ENCODE measurements at regions not wholly inside any gene's neighbourhood (a gene's known extent, or its start where the extent isn't known, plus 50 kb on each side); places are given as distances from the start of the nearest gene placed in this dataset.

DNA sequence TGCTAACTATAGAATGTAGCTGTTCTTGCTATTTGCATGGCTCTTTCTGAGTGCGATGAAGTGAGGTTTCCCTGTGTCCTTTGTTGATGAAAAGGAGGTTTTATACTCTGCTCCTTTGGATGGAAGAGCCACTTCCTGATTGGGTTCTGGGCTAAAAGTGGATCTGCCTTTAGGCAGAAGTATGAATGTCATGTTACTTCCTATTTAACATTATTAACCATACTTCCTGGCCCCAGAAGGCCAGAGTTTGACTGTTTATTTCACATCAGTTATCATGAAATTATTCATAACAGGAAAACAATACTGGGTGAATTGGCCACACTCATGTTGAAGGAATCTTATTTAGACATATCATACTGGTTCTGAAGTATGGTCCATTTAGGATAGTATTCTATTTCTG is 386.2 kb downstream of the PCDH7 start:
- DNase-seq (ENCODE audit: low read depth, low spot score) = no peak

DNA sequence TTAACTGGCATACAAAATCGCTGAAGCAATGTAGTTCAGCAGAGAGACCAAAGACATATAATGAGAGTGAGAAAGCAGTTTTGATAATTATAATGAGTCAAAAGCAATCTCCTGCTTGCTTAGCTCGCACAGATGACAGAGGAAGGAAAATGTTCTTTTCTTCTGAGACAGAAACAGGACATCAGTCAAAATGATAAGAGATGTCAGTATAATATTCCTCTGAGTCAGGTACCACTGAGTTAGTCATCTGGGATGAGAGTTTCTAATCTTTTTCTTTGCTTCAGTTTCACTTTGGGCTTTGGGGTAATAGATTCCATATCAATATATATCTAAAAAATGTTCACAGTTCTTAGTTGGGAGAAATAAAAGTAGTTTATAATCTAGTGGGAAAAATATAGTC is 387.2 kb downstream of the PCDH7 start:
- no peak for DNase-seq (ENCODE audit: low read depth, low spot score)

DNA sequence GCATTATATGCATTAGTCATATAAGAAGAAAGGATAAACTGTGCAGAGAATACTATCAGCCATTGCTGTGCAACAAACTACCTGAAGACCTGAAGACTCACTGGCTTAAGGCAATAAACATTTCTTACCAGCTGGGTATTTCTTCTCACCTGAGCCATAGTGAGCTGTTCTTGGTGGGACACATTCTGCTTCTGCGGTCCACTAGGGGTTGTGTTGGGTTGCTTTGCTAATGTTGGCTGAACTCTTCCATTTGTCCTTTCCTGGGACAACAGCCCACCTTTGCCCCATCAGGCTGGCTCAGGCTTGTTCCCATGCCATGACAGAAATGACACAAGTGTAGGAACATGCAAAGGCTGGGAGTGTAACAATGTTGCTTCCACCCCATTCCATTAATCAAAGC is 388.6 kb downstream of the PCDH7 start:
- DNase-seq (ENCODE audit: low read depth, low spot score) = no peak

DNA sequence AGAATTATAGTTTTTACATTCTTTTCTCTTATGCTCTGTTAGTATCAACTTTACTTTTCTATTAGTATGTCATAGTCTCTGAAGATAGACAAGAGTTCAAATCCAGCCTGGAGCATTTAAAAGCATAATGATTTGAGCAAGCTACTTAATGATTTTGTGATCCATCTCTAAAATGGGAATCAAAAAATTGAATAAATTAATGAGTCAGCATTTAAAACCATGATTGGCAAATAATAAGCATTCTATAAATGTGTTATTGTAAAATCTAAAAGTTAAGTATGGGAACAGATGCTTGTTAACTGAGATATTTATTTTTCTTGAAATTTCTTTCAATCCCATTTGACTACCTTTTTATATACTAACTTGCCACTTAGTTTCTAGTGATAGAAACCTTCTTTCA is 391.6 kb downstream of the PCDH7 start:
- no peak for DNase-seq (ENCODE audit: low read depth, low spot score)

DNA sequence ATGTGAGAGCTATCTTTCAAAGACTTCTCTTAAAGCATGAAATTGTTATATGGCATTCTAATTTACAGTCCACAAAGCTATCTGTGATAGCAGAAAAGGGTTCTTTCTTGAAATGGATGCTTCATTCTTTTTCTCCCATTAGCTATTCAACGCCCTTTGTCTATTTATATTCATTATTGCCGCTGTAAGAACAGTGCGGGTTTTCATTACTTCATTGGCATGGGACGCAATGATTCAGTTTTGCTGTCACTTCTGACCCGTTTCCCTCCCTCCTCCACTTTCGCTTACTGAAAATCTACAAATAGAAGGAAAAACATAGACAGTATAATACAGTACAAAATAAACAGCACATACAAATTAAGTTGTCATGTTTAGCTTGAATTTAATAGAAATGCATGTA is 394.6 kb downstream of the PCDH7 start:
- DNase-seq (ENCODE audit: low read depth, low spot score) = no peak

DNA sequence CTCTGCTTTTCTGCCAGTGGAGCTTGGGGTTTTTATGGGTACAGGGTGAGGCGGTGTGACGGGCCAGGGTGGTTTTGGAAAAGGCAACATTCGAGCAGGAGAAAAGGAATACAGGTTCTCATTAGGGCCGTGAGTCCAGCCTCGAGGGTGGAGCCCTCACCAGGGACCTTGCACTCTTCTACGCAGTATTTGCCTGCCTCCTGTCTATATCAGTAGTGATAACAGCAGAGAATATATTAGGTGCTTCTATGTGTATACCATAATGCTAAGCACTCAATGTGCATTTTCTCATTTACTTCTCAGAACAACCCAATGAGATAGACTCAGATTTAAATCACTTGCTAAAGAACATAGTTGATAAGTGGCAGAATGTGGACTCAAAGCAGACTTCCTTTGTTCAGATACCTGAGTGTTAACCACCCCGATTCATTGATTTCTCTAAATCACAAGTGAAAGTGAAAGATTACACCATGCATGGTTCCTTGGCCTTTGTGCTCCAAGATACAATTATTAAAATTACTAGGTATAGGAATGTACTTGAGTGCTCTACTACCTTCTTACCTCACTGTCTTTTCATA is 403.9 kb downstream of the PCDH7 start:
- DNase-seq (ENCODE audit: low read depth, low spot score) = no peak

DNA sequence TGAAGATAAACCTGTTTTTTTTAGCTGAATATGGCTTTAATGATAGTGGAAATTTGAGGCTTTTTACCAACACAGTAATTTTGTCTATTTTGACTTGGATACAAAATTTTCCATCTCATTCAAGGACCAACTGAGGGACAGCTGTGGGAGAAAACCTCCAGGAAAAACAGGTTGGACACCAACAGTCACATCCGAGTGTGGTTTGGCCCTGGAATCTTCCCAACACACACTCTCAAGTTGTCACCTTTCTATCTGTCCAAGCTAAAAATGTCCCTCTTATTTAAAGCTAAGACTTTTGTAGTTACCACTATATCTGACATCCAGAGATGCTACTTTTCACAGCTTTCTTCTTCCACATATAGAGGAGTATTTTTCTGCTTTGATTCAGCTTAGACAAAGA is 404.9 kb downstream of the PCDH7 start:
- DNase-seq (ENCODE audit: low read depth, low spot score) = no peak

DNA sequence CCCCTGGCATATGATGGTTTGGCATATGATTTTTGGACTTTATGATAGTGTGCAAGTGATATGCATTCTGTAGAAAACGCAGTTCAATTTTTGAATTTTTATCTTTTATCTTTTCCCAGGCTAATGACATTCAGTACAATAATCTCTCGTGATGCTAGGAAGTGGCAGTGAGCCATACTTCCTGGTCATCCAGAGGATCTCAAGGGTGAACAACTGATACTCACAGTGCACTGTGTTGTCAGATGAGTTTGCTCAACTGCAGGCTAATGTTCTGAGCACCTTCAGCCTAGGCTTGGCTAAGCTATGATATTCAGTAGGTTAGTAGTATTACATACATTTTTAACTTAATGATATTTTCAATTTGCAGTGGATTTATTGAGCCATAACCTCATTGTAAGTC is 405.3 kb downstream of the PCDH7 start:
- no peak for DNase-seq (ENCODE audit: low read depth, low spot score)

DNA sequence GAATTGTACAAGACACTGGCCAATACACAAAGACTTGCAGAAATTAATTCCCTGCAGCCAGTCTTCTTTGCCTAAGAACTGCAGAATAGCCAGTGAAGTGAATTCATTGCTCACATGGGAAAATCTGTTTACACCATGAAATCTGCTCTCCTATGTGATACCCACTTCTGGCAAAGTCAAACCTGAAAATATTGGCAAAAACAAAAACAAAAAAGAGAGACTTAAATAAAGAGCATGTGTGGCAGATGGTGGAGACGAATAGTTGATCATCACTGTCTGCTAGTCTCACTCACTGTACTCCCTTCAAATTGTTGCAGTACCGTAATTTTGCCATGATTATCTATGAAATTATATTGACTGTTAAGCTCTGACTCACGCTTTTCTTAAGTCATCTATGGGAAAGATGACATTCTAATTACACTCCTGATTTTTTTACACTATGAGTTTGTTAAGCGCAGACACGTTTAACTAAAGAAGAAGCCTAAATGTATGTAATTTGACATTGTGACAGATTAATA is 406.8 kb downstream of the PCDH7 start:
- DNase-seq (ENCODE audit: low read depth, low spot score) = no peak

- no peak for DNase-seq (ENCODE audit: low read depth, low spot score)
Observed at GRCh38 chr4:31130930-31131329, 410.8 kb downstream of the PCDH7 start.

GRCh38 chr4:31134720-31135119 is 414.6 kb downstream of the PCDH7 start:
- DNase-seq (ENCODE audit: low read depth, low spot score) = no peak

DNA sequence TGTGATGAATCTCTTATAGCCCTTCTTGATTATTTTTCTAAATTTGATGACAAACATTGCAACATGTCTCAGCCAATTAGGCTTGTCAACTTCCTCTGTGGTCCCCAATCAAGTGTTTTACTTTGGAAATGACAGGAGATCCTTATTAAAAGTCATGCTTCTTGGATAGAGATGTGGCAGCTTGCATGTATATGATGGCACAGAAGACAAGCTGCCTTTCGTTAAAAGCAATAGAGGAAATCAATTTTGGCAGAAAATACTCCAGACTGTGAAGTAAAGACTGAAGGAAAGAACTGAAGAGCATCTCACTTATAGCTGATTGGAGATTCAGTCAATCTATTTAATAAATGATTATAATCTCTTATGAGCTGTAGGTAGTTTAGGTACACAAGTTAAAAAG is 419.6 kb downstream of the PCDH7 start:
- DNase-seq (ENCODE audit: low read depth, low spot score) = no peak

DNA sequence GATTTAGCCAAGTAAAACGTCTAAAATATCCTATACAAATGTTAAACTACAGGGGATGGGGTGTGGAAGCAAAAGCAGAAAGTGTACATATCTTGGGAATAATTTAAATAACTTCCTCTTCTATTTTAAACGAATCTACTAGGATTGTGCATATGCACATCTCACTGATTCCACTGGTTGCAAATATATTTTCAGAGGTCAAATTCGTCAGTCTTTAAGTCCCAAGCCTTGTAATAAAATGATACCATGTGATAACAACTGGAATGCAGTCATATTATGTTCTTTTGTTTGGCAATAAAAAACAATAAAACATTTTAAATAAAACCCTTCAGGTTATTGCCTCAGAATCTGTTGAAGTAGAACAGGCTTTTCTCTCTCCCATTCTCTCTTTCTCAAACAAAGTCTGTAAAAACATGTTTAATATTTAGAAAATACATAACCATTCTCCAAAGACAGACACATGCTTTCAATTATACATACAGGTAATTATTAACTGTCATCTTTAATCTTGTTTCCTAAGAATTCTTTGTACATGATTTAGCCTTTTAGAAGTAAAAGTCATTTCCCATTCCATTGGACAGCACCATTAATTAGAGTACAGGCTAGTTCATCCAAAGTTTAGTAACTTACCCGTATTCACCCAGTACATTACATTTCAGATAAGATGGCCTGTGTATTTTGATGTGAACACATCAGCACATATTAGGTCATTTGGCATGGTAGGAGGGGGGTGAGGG is 421.1 kb downstream of the PCDH7 start:
- no peak for DNase-seq (ENCODE audit: low read depth, low spot score)

- no peak for DNase-seq (ENCODE audit: low read depth, low spot score)
Observed at GRCh38 chr4:31141832-31142142, 421.6 kb downstream of the PCDH7 start.

DNA sequence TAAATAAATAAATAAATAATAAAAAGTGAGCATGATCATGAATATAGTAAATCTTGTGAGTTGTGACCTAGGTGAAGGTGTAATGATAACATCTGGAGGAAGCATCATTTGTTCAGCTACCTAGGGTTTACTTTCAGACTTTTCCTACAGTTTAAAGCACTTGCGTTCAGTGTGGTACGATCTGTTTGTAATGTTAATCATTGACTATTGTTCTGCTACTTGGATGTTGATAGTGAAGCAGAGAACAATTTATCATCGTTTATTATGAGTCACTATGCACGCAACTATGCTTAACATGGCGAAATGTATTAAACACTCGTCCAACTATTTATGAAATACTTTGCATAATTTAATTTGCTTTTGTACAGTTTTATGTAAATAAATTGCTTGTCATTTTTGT is 426.2 kb downstream of the PCDH7 start:
- no peak for DNase-seq (ENCODE audit: low read depth, low spot score)

DNA sequence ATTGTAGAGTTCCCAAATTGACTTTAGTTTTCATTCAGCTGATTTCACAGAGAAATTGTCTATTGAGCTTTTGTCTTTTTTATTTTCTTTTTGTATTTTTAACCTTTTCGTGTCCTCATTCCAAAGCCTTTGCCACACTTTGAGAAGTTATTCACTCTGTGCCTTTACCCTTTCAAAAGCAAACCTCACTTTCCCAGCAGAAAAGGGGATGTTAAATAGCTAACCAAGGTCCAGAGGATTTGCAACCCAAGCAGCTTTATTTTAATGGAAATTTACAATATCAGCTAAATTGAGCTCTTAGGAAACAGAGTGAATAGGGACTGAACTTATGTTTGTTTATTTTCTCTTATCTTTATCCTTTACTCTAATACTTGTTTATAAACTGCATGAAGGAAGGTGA is 428.8 kb downstream of the PCDH7 start:
- DNase-seq (ENCODE audit: low read depth, low spot score) = no peak

GRCh38 chr4:31156221-31156620 is 436.1 kb downstream of the PCDH7 start:
- DNase-seq (ENCODE audit: low read depth, low spot score) = no peak

DNA sequence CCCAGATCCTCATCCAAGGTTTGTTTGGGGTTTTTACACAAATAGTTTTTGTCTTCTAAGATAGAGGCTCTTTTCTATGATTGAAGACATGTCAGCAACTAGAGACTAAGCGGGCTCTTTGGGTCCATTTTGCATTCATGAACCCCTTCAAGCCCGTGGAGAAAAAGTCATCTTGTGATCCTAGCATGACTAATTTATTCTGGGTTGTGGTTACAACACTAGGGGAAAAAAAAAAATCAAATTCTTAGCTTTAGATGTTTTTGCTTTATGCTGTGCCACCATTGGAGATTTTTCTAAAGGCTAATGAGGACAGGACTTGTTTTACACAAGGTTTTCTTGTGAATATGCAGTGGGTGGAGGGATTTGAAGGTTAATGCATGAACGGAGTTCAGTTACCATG is 440.0 kb downstream of the PCDH7 start:
- DNase-seq (ENCODE audit: low read depth, low spot score) = no peak

DNA sequence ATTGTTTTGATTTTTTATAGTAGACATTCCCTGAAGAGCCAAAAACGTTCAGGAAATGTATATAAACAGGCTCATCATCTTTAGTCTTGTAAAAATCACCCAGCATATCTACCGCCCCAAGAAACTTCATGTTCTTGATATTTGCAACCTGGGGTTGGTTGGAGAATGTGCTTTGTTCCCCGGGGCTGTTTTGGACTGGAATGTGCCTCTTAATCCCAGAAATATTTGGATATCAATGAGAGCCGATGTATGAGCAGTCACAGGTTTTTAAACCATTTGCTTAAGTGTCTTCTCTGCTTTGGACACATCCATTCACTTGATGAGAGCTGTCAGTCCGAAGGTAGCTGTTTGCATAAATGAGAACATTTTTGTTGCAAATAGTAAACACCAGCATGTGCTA is 449.7 kb downstream of the PCDH7 start:
- no peak for DNase-seq (ENCODE audit: low read depth, low spot score)

DNA sequence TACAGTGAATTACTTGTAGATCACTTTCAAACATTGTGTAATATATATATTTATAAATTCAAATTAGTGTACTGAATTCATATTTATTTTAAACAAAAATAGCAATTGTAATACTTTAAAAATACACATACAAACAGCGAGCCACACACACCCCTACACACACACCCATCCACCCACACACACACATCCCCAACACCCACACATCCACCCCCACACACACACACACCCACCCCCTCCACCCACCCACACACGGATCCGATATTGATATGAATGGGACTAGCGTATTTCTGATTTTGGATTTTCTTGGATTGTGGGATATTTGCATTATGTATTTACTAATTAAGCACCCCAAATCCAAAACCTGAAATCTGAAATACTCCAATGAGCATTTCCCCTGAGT is 451.2 kb downstream of the PCDH7 start:
- DNase-seq (ENCODE audit: low read depth, low spot score) = no peak

DNA sequence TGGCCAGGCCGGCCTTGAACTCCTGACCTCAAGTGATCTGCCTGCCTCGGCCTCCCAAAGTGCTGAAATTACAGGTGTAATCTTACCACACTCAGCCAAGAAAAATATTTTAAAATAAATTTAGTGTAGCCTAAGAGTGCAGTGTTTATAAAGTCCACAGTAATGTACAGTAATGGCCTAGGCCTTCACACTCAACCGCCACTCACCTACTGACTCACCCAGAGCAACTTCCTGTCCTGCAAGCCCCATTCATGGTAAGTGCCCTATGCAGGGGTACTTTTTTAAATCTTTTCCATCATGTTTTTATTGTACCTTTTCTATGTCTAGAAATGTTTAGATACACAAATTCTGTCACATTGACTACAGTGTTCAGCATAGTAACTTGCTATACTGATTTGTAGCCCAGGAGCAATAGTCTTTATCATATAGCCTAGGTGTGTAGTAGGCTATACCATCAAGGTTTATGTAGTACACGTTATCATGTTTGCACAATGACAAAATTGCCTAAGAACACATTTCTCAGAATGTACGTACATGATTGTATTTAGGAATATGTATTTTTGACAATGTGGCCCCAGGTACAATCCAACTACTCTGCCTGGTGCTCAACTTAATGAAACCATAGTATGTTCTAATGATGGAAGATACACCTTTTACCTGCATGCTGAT is 455.2 kb downstream of the PCDH7 start:
- no peak for DNase-seq (ENCODE audit: low read depth, low spot score)

- no peak for DNase-seq (ENCODE audit: low read depth, low spot score)
Observed at GRCh38 chr4:31183256-31183655, 463.1 kb downstream of the PCDH7 start.

DNA sequence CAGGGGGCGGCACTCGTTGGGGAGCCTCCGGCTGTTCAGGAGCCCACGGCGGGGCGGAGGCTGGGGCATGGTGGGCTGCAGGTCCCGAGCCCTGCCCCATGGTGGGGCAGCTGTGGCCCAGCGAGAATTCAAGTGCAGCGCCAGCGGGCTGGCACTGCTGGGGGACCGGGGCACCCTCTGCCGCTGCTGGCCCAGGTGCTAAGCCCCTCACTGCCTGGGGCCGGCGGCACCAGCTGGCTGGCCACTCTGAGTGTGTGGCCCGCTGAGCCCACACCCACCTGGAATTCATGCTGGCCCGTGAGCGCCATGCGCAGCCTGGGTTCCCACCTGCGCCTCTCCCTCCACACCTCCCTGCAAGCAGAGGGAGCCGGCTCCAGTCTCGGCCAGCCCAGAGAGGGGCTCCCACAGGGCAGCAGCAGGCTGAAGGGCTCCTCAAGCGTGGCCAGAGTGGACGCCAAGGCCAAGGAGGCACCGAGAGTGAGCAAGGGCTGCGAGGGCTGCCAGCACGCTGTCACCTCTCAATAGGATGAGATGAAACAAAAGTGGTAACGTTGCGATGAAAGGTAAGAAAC is 464.9 kb downstream of the PCDH7 start:
- DNase-seq (ENCODE audit: low read depth, low spot score) = no peak
